PC-3 (cell line): ENCODE measurements at regions not wholly inside any gene's neighbourhood (a gene's known extent, or its start where the extent isn't known, plus 50 kb on each side); places are given as distances from the start of the nearest gene placed in this dataset.
A peak's percentile ranks its signal among the peaks of the same experiment; 100 is the strongest.

Experiments used
- ATAC-seq: fragments of 200-7000 bp; cut with Tn5 transposase; 2 replicates; pipeline ENCODE4 v1.9.1; 2020; ENCODE audit warnings: mild to moderate bottlenecking, moderate library complexity
- BruUV-seq: library from RNA; stranded (reverse); fragments of 400-500 nt; replicated peaks from 2 replicates; lab custom pipeline; 2021; lab: Mats Ljungman, UMichigan
- CTCF ChIA-PET: fragments of 300-600 bp; sonication (Branson Sonifier 250); formaldehyde crosslinking; loops from one replicate; lab custom pipeline; 2022; ENCODE audit warnings: antibody characterized with exemption; lab: Charles Lee
- POLR2A ChIA-PET: fragments of 300-600 bp; sonication (Branson Sonifier 250); formaldehyde crosslinking; loops from one replicate; lab custom pipeline; 2022; ENCODE audit warnings: antibody characterized with exemption; ENCODE audit not compliant: unreplicated experiment; lab: Charles Lee
- DNase-seq: peaks from one replicate; pipeline ENCODE4 v3.0.0-alpha.2; 2015
- H2AFZ ChIP-seq: fragments of 300-600 bp; sonication (generic); 2 replicates; pipeline ENCODE4 v1.6.0; 2016; ENCODE audit warnings: antibody characterized with exemption, low read length
- H3F3A ChIP-seq: fragments of 300-600 bp; sonication (generic); one replicate; pipeline ENCODE4 v1.6.0; 2017; ENCODE audit warnings: antibody characterized with exemption, low read length, control low read depth, mild to moderate bottlenecking; ENCODE audit not compliant: unreplicated experiment
- H3K27ac ChIP-seq: fragments of 300-600 bp; sonication (generic); 2 replicates; pipeline ENCODE4 v1.5.1; 2016; ENCODE audit warnings: mild to moderate bottlenecking, low read length
- H3K27me3 ChIP-seq: fragments of 300-600 bp; sonication (generic); 2 replicates; pipeline ENCODE4 v1.6.1; 2016; ENCODE audit warnings: low read length, mixed read lengths
- H3K36me3 ChIP-seq: fragments of 300-600 bp; sonication (generic); 2 replicates; pipeline ENCODE4 v1.6.1; 2016; ENCODE audit warnings: low read depth, mixed run types, low read length, mixed read lengths
- H3K4me1 ChIP-seq: fragments of 300-600 bp; sonication (generic); 2 replicates; pipeline ENCODE4 v1.5.1; 2016; ENCODE audit warnings: low read length; ENCODE audit not compliant: insufficient read depth
- H3K4me2 ChIP-seq: fragments of 300-600 bp; sonication (generic); 2 replicates; pipeline ENCODE4 v1.6.0; 2016; ENCODE audit warnings: low read length
- H3K4me3 ChIP-seq: fragments of 300-600 bp; sonication (generic); 2 replicates; pipeline ENCODE4 v1.5.1; 2016; ENCODE audit warnings: mild to moderate bottlenecking, low read length, mixed read lengths
- H3K79me2 ChIP-seq: fragments of 300-600 bp; sonication (generic); 2 replicates; pipeline ENCODE4 v1.6.1; 2017; ENCODE audit warnings: low read length, mixed read lengths
- H3K9ac ChIP-seq: fragments of 300-600 bp; sonication (generic); 2 replicates; pipeline ENCODE4 v1.6.0; 2016; ENCODE audit warnings: mild to moderate bottlenecking, low read length
- H3K9me2 ChIP-seq: fragments of 300-600 bp; sonication (generic); replicated peaks from 2 replicates; pipeline ENCODE4 v1.6.1; 2016; ENCODE audit warnings: mixed run types, low read length, mixed read lengths
- H3K9me3 ChIP-seq: fragments of 300-600 bp; sonication (generic); 2 replicates; pipeline ENCODE4 v1.6.1; 2016; ENCODE audit warnings: low read length, mixed read lengths
- H4K20me1 ChIP-seq: fragments of 300-600 bp; sonication (generic); 2 replicates; pipeline ENCODE4 v1.6.1; 2016; ENCODE audit warnings: low read length, mixed read lengths
- CTCF ChIP-seq: fragments of 300-600 bp; sonication (generic); conservative IDR thresholded peaks from 2 replicates; pipeline ENCODE4 v1.5.1; 2017; ENCODE audit warnings: antibody characterized with exemption, low read depth, mild to moderate bottlenecking, low read length
- EZH2 ChIP-seq: fragments of 300-600 bp; sonication (generic); IDR thresholded peaks from one replicate; pipeline ENCODE4 v1.6.1; 2017; ENCODE audit warnings: antibody characterized with exemption, mild to moderate bottlenecking, low read length; ENCODE audit not compliant: unreplicated experiment
- EZH2phosphoT487 ChIP-seq: fragments of 300-600 bp; sonication (generic); IDR thresholded peaks from 2 replicates; pipeline ENCODE4 v1.6.1; 2018; ENCODE audit warnings: mild to moderate bottlenecking, antibody characterized with exemption, low read length, borderline replicate concordance
- intact Hi-C: fragments of 100-400 bp; cut with micrococcal nuclease; formaldehyde crosslinking; loops from 2 replicates; pipeline ENCODE4 v1.9.0; 2023

DNA sequence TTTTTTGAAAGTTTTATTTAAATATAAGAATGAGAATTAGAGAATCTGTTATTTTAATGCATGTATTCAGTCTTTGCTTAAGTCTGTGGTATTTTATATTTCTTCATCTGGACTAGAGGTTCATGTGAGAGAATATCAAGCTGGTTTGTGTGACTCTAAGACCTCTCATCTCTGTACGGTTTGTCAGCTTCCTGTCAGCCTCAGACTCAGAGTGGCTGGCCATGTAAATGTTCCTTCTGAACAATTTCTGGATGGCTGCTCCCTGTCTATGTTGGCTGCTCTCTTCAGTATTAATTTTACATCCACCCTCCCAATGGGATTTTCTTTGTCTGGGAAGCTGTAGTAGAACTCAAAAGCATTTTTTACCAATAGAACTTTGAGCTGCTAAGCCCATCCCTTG is 225.3 kb upstream of the THUMPD2 start:
- intact Hi-C loops, result no loop called here
- ATAC-seq (no peak), DNase-seq (no peak)
- Histone ChIP-seq H3K4me2 (no peak overlapping the region), H3K36me3 (no peaks in the 10 kb centered on the region), H3F3A (no peaks in the 10 kb centered on the region), H3K27ac (no peak overlapping the region), H3K9ac (no peak overlapping the region), H3K9me2 (no peaks in the 10 kb centered on the region), H3K79me2 (no peaks in the 10 kb centered on the region), H3K9me3 (no peaks in the 10 kb centered on the region), H4K20me1 (no peaks in the 10 kb centered on the region), H2AFZ (no peak overlapping the region), H3K4me3 (no peak overlapping the region), H3K27me3 (no peaks in the 10 kb centered on the region), H3K4me1 (peaks cover 10% of the 10 kb centered on the region; the same call in 1 of the 2 replicates)
- CTCF ChIA-PET, result no interaction called here
- POLR2A ChIA-PET, result no interaction called here
- no TSS peak for BruUV-seq
- TF ChIP-seq EZH2phosphoT487 (no peak), CTCF (no peak), EZH2 (no peak)

GRCh38 chr2:40002339-40002738 is 223.3 kb upstream of the THUMPD2 start:
- BruUV-seq, result no TSS peak
- H3K9me2 ChIP-seq, result no peaks in the 10 kb centered on the region
- CTCF ChIA-PET, result no interaction called here

More at GRCh38 chr2:40002339-40002738, 223.3 kb upstream of the THUMPD2 start:
- POLR2A ChIA-PET, result no interaction called here
- 0 out of 2 replicates have a peak overlapping the region, but pooled peaks have one; percentile 7 for H3K4me2 ChIP-seq
- peak overlapping the region; percentile 3; the same call in 1 of the 2 replicates for H3K27ac ChIP-seq
- H3K27me3 ChIP-seq, result no peaks in the 10 kb centered on the region
- DNase-seq (peak; percentile 62), ATAC-seq (peak; percentile 98)
- no peak overlapping the region for H2AFZ ChIP-seq
- TF ChIP-seq EZH2, result no peak
- TF ChIP-seq CTCF, result no peak
- TF ChIP-seq EZH2phosphoT487, result no peak
- H3K4me1 ChIP-seq, result peaks cover 12% of the 10 kb centered on the region; the same call in 1 of the 2 replicates
- H3K9ac ChIP-seq, result no peak overlapping the region
- H3K79me2 ChIP-seq, result no peaks in the 10 kb centered on the region
- no peaks in the 10 kb centered on the region for H3K9me3 ChIP-seq
- no peaks in the 10 kb centered on the region for H3F3A ChIP-seq
- H3K4me3 ChIP-seq, result no peak overlapping the region
- no peaks in the 10 kb centered on the region for H4K20me1 ChIP-seq
- H3K36me3 ChIP-seq, result no peaks in the 10 kb centered on the region
- intact Hi-C loops, result no loop called here
